ENCODE measurements at regions not wholly inside any gene's neighbourhood (a gene's known extent, or its start where the extent isn't known, plus 50 kb on each side); places are given as distances from the start of the nearest gene placed in this dataset.

DNA sequence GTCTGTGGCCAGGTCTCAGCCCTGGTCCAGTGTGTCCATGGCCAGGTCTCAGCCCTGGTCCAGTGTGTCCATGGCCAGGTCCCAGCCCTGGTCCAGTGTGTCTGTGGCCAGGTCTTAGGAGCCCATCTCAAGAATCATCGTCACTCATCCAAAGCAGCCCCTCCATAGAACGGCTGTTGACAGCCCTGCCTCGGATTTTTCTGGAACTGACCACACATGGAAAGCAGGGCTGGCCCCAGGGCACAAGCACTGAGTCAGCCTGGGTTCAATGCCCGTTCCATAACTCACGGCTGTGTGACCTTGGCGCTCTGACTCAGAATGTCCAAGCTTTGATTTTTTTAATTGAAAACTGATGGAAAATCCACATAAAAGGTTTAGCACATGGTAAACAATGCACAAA, 59.9 kb upstream of the SNTG2 start:
- DNase-seq = peak; percentile 16
- peaks cover 5% of the 10 kb centered on the region for H3K9me3 Mint-ChIP-seq
- TF ChIP-seq, protein P1, sequence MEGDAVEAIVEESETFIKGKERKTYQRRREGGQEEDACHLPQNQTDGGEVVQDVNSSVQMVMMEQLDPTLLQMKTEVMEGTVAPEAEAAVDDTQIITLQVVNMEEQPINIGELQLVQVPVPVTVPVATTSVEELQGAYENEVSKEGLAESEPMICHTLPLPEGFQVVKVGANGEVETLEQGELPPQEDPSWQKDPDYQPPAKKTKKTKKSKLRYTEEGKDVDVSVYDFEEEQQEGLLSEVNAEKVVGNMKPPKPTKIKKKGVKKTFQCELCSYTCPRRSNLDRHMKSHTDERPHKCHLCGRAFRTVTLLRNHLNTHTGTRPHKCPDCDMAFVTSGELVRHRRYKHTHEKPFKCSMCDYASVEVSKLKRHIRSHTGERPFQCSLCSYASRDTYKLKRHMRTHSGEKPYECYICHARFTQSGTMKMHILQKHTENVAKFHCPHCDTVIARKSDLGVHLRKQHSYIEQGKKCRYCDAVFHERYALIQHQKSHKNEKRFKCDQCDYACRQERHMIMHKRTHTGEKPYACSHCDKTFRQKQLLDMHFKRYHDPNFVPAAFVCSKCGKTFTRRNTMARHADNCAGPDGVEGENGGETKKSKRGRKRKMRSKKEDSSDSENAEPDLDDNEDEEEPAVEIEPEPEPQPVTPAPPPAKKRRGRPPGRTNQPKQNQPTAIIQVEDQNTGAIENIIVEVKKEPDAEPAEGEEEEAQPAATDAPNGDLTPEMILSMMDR (conservative IDR thresholded peaks at IDR 0.05) = no peak
- H3K27ac Mint-ChIP-seq = no peak overlapping the region
- Histone ChIP-seq H3K4me3 (ENCODE audit: low read length) (no peak overlapping the region), H3K27ac (ENCODE audit: low read depth, low read length) (no peak overlapping the region), H3K36me3 (ENCODE audit: control insufficient read depth, insufficient read depth, low read length) (no peaks in the 10 kb centered on the region), H3K9ac (ENCODE audit: extremely low read depth, low read length, poor library complexity, severe bottlenecking) (no peak overlapping the region), H3K9me3 (ENCODE audit: control insufficient read depth, low read length) (no peaks in the 10 kb centered on the region), H3K4me1 (ENCODE audit: control insufficient read depth, insufficient read depth, low read length) (no peaks in the 10 kb centered on the region), H3K27me3 (ENCODE audit: control insufficient read depth, insufficient read depth, low read length, poor library complexity, severe bottlenecking) (no peaks in the 10 kb centered on the region)
- peaks cover 1% of the 10 kb centered on the region for H3K27me3 Mint-ChIP-seq (ENCODE audit: insufficient read depth)
- no peaks in the 10 kb centered on the region for H3K36me3 Mint-ChIP-seq (ENCODE audit: low read depth)
- peaks cover 13% of the 10 kb centered on the region for H3K4me1 Mint-ChIP-seq
- WGBS, 2 experiments (ENCODE audit: insufficient coverage in 1 of 2, insufficient read length in 1 of 2) = 94 to 96% methylated on average over 6 of the region's 6 CpGs
- H3K4me3 Mint-ChIP-seq = no peak overlapping the region

DNA sequence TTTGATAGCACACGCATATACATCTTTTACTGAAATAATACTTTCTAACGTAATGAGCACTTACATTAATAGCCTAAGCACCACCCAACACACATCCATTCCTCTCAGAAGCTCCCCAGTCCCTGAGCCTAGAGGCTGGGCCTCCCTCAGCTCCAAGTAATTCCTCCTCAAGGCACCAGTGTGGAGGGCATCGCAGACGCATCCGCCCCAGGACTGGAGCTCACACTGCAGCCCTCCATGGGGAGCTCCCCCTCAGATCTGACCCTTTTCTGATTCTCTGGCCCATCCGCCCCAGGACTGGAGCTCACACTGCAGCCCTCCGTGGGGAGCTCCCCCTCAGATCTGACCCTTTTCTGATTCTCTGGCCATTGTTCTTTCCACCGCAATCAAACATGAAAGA, 60.4 kb upstream of the SNTG2 start:
- Mint-ChIP-seq H3K27me3 (ENCODE audit: insufficient read depth) (peaks cover 2% of the 10 kb centered on the region), H3K27ac (no peak overlapping the region), H3K36me3 (ENCODE audit: low read depth) (no peaks in the 10 kb centered on the region), H3K4me1 (peaks cover 13% of the 10 kb centered on the region), H3K9me3 (peaks cover 2% of the 10 kb centered on the region), H3K4me3 (no peak overlapping the region)
- Histone ChIP-seq H3K9ac (ENCODE audit: extremely low read depth, low read length, poor library complexity, severe bottlenecking) (no peak overlapping the region), H3K9me3 (ENCODE audit: control insufficient read depth, low read length) (no peaks in the 10 kb centered on the region), H3K4me1 (ENCODE audit: control insufficient read depth, insufficient read depth, low read length) (no peaks in the 10 kb centered on the region), H3K36me3 (ENCODE audit: control insufficient read depth, insufficient read depth, low read length) (no peaks in the 10 kb centered on the region), H3K27ac (ENCODE audit: low read depth, low read length) (no peak overlapping the region), H3K4me3 (ENCODE audit: low read length) (no peak overlapping the region), H3K27me3 (ENCODE audit: control insufficient read depth, insufficient read depth, low read length, poor library complexity, severe bottlenecking) (no peaks in the 10 kb centered on the region)
- 87 to 99% methylated on average over 5 to 8 of the region's 8 CpGs for WGBS, 2 experiments (ENCODE audit: insufficient coverage in 1 of 2, insufficient read length in 1 of 2)
- TF ChIP-seq, protein P1 (conservative IDR thresholded peaks at IDR 0.05) = no peak
- DNase-seq = peak; percentile 30

DNA sequence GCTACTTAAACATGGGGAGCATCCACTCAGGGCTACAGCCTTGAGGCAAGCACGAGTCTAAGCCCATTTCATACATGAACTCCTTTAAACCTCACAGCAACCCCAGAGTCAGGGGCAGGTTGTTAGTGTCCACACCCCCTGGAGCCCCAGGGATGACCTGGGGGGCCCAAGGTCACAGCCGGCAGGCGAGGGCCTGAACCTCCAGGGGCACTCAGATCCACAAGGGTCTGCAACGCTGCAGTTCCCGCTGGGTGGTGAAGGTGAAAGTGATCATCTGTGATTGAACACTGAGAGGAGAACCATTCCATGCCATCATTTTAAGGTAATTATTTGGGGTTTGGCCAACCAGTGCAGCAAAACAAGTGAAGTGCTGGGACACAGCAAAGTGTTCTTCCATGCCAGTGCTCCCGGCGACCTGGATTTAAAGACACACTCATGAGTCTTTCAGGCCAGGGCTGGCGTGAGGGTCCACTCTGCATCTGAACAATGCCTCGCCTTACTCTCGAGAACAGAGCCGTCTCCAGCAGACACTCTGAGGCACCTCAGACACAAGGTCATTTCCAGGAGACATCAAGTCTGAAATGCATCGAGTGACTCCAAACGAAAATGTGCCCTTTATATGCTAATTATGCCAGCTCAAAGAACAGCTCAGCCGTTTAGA, 61.6 kb upstream of the SNTG2 start:
- no peak overlapping the region for H3K9ac ChIP-seq (ENCODE audit: extremely low read depth, low read length, poor library complexity, severe bottlenecking)
- no peak overlapping the region for H3K27ac Mint-ChIP-seq
- no peaks in the 10 kb centered on the region for H3K4me1 ChIP-seq (ENCODE audit: control insufficient read depth, insufficient read depth, low read length)
- peaks cover 3% of the 10 kb centered on the region for H3K27me3 Mint-ChIP-seq (ENCODE audit: insufficient read depth)
- H3K36me3 ChIP-seq (ENCODE audit: control insufficient read depth, insufficient read depth, low read length) = no peaks in the 10 kb centered on the region
- H3K27ac ChIP-seq (ENCODE audit: low read depth, low read length) = no peak overlapping the region
- 89 to 96% methylated on average over 8 to 14 of the region's 14 CpGs for WGBS, 2 experiments (ENCODE audit: insufficient coverage in 1 of 2, insufficient read length in 1 of 2)
- no peaks in the 10 kb centered on the region for H3K9me3 ChIP-seq (ENCODE audit: control insufficient read depth, low read length)
- H3K4me1 Mint-ChIP-seq = peaks cover 14% of the 10 kb centered on the region
- H3K9me3 Mint-ChIP-seq = no peaks in the 10 kb centered on the region
- TF ChIP-seq, protein P1 (conservative IDR thresholded peaks at IDR 0.05) = no peak
- no peak overlapping the region for H3K4me3 Mint-ChIP-seq
- H3K4me3 ChIP-seq (ENCODE audit: low read length) = no peak overlapping the region
- no peaks in the 10 kb centered on the region for H3K27me3 ChIP-seq (ENCODE audit: control insufficient read depth, insufficient read depth, low read length, poor library complexity, severe bottlenecking)
- H3K36me3 Mint-ChIP-seq (ENCODE audit: low read depth) = no peaks in the 10 kb centered on the region
- peak; percentile 30 for DNase-seq

All from endodermal cell (in vitro differentiated cells).